Lung microvascular endothelial cell (primary cell): ENCODE measurements at regions not wholly inside any gene's neighbourhood (a gene's known extent, or its start where the extent isn't known, plus 50 kb on each side); places are given as distances from the start of the nearest gene placed in this dataset.

Source experiments
- DNase-seq, 2 donors: peaks; one replicate each; pipeline versions ENCODE4 v3.0.0 to v3.0.0-alpha.2; 2010; ENCODE audit warnings: low read depth in 2 of 2

GRCh38 chr13:67296511-67296910, 66.4 kb upstream of the PCDH9 start:
- no peak for DNase-seq

DNA sequence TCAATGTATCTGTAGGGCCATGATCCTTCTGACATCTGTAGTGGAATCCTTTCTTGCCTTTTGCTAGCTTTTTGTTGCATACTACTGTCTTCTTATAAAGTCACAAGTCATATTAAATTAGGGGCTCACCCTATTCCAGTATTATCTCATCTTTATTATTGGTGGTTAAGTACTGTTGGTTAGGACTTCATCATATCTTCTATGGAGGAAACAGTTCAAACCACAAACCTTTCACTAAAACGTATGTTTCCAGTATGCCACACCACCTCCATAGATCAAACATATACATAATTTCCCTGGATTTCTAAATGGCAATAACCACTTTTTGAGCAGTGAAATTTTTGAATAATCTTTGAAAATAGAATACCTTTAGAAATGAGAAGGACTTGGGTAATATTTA, 62.8 kb upstream of the PCDH9 start:
- DNase-seq: no peak

DNA sequence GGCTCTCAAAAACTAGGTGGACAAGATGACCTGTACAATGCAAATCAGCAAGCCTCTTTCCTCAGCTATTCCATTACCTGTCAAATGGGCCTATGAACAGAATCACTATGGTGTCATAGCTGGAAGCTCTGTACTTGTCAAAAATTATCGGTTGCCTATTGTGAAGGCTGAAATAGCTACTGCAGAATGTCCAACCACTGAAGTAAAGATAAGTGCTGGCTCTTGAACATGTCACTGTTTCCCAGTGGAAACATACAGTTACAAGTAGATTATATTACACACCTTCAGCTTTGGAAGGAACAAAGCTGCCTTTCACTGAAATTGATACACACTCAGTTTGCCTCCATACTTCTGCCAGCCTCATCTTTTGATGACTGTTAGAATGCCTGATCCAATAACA, 55.5 kb upstream of the PCDH9 start:
- DNase-seq: no peak

DNA sequence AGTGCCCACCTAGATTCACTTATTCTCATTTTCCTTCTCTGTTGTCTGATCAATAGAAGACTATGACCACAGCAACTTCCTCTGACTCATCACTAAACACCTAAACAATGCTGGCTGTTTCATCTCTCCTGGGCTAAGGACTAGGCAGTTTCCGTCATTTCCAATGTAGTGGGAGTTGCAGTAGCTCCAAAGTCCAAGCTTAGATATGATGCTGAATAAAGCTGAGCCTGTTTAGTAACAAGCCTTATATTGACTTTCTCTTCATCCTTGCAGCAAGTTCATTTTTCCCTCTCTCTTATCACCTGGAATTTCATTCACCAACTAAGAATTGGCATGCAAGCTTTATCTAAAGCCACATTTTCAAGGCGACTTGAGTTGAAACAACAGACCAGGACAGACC, 53.5 kb upstream of the PCDH9 start:
- DNase-seq: no peak

DNA sequence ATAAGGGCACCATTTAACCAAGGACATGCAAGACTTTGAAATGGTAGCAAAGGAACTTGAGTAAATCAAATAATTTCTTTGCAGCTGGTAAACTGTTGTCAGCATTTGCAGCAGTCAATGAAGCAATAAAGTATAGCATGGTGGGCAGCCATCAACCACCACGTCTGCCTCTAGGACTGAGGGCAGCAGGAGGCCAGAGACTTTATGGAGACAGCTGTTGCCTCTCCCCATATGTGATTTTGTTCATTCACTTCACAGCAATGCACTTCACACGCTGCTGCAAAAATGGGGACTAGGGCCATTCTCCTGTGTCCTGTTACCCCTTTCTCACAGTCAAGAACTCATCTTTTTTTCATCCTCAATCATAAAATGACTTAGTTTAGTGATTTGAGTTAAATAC, 51.3 kb upstream of the PCDH9 start:
- DNase-seq: no peak
